ENCODE measurements at regions not wholly inside any gene's neighbourhood (a gene's known extent, or its start where the extent isn't known, plus 50 kb on each side); places are given as distances from the start of the nearest gene placed in this dataset.
"Not testable (repeated sequence)": the region's sequence is repeated elsewhere in the genome, so short reads cannot be mapped to it uniquely, and the experiment has no call there.

DNA sequence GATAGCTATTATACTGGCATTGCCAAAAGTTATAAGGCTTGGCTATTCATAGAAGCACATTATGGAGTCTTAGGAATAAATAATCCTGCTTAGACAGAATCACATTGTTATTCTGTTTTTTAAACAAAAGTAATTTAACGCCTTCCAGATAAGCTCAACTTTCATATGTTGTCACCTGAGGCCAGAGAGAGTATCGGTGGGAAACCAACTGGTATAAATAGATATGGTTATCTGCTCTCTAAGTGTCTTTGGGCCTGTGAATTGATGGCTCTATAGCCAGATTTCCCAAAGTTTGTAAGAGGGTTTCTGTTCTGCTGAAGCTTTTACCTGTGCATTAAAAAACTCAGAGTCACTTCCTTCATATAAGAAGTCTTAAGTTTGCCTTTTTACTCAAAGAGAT, 1449.4 kb downstream of the CDH11 start:
- no peak for TF ChIP-seq CTCF (conservative IDR thresholded peaks at IDR 0.05; ENCODE audit: low read depth, low read length)
- no peak overlapping the region for H3K4me3 ChIP-seq (ENCODE audit: low read depth, low read length)
- DNase-seq (ENCODE audit: low read depth) = no peak

- H3K4me3 ChIP-seq (ENCODE audit: low read depth, low read length) = no peak overlapping the region
- no peak for TF ChIP-seq CTCF (conservative IDR thresholded peaks at IDR 0.05; ENCODE audit: low read depth, low read length)
- no peak for DNase-seq (ENCODE audit: low read depth)
Observed at GRCh38 chr16:63663155-63663554, 1458.7 kb downstream of the CDH11 start.

DNA sequence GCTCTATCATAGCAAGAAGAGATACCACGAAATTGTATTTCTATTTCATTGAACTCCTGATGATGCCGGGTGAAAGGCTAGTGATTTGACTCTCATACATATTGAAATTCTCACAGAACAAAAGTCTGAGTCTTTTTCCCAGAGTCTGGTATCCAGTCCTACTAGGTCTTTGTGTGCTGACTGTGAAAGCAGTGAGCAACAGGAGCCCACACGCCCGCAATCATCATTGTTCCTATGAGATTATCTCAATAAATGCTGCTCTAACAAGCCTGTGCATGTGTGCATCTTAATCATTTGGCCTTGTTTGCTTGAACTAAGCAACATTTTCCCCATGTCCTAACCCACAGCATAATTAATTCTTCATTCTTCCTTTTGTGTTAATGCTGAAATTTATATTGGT, 1466.0 kb downstream of the CDH11 start:
- no peak for TF ChIP-seq CTCF (conservative IDR thresholded peaks at IDR 0.05; ENCODE audit: low read depth, low read length)
- DNase-seq (ENCODE audit: low read depth) = no peak
- H3K4me3 ChIP-seq (ENCODE audit: low read depth, low read length) = no peak overlapping the region

DNA sequence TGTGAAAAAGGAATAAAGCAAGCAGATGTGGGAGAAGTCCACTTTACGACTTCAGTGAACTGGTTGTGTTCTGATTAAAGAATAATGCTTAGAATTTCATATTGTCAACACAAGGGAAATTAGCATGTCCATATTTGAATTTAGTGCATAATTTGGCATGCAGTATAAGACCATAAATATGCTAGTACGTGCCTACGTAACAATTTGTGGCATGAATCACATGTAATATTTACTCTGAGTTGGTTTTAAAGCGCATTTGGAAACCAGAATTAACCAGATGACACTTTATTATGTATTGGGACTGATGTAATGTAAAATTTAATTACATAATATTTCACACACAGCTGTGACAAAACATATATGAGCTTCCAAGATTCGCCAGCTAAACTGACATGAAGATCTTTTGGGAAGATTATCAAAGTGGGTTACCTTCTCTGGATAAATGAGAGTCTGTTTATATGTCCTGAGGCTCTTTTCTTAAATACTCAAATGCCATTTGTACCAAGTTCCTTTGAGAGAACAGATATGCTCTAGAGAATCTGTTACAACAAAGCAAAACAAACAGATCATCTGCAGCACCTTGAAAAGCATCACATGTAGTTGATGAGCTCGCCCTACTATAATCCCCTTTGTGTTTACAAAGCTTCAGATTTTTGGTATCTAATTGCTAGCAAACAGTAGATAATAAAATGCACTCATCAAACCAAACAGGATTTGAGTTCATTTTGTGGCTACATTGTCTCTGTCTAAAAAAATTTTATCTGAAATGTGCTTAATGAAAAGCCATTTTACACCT, 1468.6 kb downstream of the CDH11 start:
- no peak for DNase-seq (ENCODE audit: low read depth)
- no peak for TF ChIP-seq CTCF (conservative IDR thresholded peaks at IDR 0.05; ENCODE audit: low read depth, low read length)
- no peak overlapping the region for H3K4me3 ChIP-seq (ENCODE audit: low read depth, low read length)

DNA sequence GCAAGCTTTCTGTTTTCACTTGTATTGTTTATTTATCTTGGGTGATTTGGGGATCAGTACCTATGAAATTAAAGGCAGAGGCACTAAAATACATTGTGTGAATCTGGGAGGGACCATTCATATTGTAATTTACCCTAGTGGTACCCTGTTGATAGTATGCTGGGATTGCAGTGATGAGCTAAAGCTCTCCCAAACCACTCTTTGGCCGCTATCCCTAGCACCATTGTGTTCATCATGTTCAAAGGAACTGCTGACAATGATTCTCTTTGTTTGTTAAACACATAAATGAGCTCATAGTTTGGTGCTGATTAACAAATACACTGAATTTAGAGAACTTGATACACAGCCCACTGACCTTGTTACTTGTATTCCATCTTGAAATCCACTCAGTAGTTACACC, 1469.8 kb downstream of the CDH11 start:
- H3K4me3 ChIP-seq (ENCODE audit: low read depth, low read length) = no peak overlapping the region
- no peak for TF ChIP-seq CTCF (conservative IDR thresholded peaks at IDR 0.05; ENCODE audit: low read depth, low read length)
- no peak for DNase-seq (ENCODE audit: low read depth)

DNA sequence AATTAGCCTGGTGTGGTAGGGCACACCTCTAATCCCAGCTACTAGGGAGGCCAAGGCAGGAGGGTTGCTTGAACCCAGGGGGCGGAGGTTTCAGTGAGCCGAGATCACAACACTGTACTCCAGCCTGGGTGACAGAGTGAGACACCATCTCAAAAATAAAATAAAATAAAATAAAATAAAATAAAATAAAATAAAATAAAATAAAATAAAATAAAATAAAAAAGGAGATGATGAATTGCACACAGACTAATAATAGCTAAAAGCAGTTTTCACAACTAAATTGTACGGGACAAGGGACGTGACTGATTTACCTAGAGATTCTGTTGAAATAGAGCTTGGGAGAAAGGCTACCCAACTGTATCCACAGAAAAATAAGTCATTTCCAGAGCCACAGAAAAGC, 1471.3 kb downstream of the CDH11 start:
- DNase-seq (ENCODE audit: low read depth) = no peak
- no peak for TF ChIP-seq CTCF (conservative IDR thresholded peaks at IDR 0.05; ENCODE audit: low read depth, low read length)
- H3K4me3 ChIP-seq (ENCODE audit: low read depth, low read length) = no peak overlapping the region

- not testable (repeated sequence) for DNase-seq (ENCODE audit: low read depth); H3K4me3 ChIP-seq (ENCODE audit: low read depth, low read length)
Observed at GRCh38 chr16:63633706-63634445, 1488.0 kb downstream of the CDH11 start.
